ENCODE measurements at regions not wholly inside any gene's neighbourhood (a gene's known extent, or its start where the extent isn't known, plus 50 kb on each side); places are given as distances from the start of the nearest gene placed in this dataset.

DNA sequence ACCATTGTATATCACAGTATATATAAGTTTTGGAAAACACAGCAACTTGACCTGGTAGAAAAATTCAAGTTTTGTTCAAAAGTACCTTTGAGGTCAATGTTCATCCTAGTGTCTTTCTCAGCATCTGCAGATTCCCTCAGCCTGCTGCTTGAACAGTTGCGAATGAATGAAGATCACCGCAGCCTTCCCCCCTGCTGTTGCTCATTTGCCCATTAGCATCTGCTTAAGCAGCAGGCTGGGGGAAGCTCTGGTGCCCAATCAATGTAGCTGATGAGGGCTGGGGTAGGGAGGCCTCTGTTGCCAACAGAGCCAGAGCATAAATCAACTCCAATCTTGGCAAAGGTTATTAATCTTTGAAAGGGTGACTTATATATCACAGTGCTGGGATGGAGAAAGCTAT, 586.5 kb upstream of the PTPRD start:
- TF ChIP-seq, protein P1, sequence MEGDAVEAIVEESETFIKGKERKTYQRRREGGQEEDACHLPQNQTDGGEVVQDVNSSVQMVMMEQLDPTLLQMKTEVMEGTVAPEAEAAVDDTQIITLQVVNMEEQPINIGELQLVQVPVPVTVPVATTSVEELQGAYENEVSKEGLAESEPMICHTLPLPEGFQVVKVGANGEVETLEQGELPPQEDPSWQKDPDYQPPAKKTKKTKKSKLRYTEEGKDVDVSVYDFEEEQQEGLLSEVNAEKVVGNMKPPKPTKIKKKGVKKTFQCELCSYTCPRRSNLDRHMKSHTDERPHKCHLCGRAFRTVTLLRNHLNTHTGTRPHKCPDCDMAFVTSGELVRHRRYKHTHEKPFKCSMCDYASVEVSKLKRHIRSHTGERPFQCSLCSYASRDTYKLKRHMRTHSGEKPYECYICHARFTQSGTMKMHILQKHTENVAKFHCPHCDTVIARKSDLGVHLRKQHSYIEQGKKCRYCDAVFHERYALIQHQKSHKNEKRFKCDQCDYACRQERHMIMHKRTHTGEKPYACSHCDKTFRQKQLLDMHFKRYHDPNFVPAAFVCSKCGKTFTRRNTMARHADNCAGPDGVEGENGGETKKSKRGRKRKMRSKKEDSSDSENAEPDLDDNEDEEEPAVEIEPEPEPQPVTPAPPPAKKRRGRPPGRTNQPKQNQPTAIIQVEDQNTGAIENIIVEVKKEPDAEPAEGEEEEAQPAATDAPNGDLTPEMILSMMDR (IDR thresholded peaks at IDR 0.05; ENCODE audit: control extremely low read depth, extremely low read depth) = no peak
- no peaks in the 10 kb centered on the region for H3K4me1 ChIP-seq (ENCODE audit: control insufficient read depth in 5 of 5, insufficient read depth in 5 of 5, low read length in 5 of 5)
- DNase-seq (no peak), ATAC-seq (ENCODE audit: insufficient read depth, low FRiP score) (no peak)
- H3K36me3 ChIP-seq (ENCODE audit: control insufficient read depth in 4 of 4, insufficient read depth in 4 of 4, low read length in 4 of 4) = no peaks in the 10 kb centered on the region
- no peak overlapping the region for H3K9ac ChIP-seq (ENCODE audit: insufficient read depth in 1 of 2, low read length in 2 of 2)
- H3K27me3 ChIP-seq (ENCODE audit: control insufficient read depth in 3 of 3, insufficient read depth in 3 of 3, low read length in 2 of 3) = no peaks in the 10 kb centered on the region
- no peaks in the 10 kb centered on the region for H3K9me3 ChIP-seq (ENCODE audit: control insufficient read depth in 4 of 4, insufficient read depth in 3 of 4, low read length in 3 of 4)
- 72 to 74% methylated on average over 2 of the region's 2 CpGs for WGBS, 2 donors
- no peak overlapping the region for H3K4me3 ChIP-seq
- no peak overlapping the region for H3K27ac ChIP-seq (ENCODE audit: low read depth in 1 of 2, low read length in 1 of 2)

DNA sequence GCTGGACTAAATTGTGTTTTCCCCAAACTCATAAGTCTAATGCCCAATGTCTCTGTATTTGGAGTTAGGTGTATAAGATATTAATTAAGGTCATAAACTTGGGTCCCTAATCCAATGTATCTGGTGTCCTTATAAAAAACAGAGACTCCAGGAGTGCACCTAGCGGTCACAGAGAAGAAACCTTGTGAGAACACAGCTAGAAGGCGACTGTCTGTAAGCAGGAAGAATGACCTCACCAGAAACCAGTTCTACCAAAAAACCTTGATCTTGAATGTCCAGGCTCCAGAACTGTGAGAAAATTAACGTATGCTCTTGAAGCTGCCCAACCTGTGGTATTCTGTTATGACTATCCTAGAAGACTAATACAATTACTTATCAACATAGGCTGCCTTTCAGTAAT, 591.7 kb upstream of the PTPRD start:
- no peak overlapping the region for H3K27ac ChIP-seq (ENCODE audit: low read depth in 1 of 2, low read length in 1 of 2)
- H3K4me1 ChIP-seq (ENCODE audit: control insufficient read depth in 5 of 5, insufficient read depth in 5 of 5, low read length in 5 of 5) = no peaks in the 10 kb centered on the region
- H3K36me3 ChIP-seq (ENCODE audit: control insufficient read depth in 4 of 4, insufficient read depth in 4 of 4, low read length in 4 of 4) = no peaks in the 10 kb centered on the region
- ATAC-seq (ENCODE audit: insufficient read depth, low FRiP score) (no peak), DNase-seq (no peak)
- H3K4me3 ChIP-seq = no peak overlapping the region
- TF ChIP-seq, protein P1 (IDR thresholded peaks at IDR 0.05; ENCODE audit: control extremely low read depth, extremely low read depth) = no peak
- no peaks in the 10 kb centered on the region for H3K9me3 ChIP-seq (ENCODE audit: control insufficient read depth in 4 of 4, insufficient read depth in 3 of 4, low read length in 3 of 4)
- WGBS, 2 donors = 76 to 81% methylated on average over 3 of the region's 3 CpGs
- H3K9ac ChIP-seq (ENCODE audit: insufficient read depth in 1 of 2, low read length in 2 of 2) = no peak overlapping the region
- H3K27me3 ChIP-seq (ENCODE audit: control insufficient read depth in 3 of 3, insufficient read depth in 3 of 3, low read length in 2 of 3) = no peaks in the 10 kb centered on the region

DNA sequence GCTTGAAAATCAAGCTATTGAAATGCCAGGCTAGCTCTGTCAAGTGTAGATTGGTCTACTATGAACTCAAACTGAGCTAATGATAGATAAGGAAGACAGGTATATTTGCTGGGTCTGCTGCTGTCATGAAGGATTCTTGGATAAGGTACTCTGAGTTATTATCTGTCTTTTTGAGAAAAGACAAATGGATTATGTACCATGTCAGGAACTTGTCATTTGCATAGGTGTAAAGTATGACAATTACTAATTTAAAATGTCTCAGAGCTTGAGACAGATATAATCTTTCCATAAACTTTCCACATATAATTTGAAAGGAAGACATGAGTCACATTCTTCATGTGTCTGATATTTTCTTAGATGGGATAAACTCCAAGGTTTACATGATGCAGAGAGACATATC, 594.1 kb upstream of the PTPRD start:
- DNase-seq (no peak), ATAC-seq (ENCODE audit: insufficient read depth, low FRiP score) (no peak)
- no peaks in the 10 kb centered on the region for H3K36me3 ChIP-seq (ENCODE audit: control insufficient read depth in 4 of 4, insufficient read depth in 4 of 4, low read length in 4 of 4)
- H3K27me3 ChIP-seq (ENCODE audit: control insufficient read depth in 3 of 3, insufficient read depth in 3 of 3, low read length in 2 of 3) = no peaks in the 10 kb centered on the region
- H3K4me3 ChIP-seq = no peak overlapping the region
- H3K9ac ChIP-seq (ENCODE audit: insufficient read depth in 1 of 2, low read length in 2 of 2) = no peak overlapping the region
- H3K27ac ChIP-seq (ENCODE audit: low read depth in 1 of 2, low read length in 1 of 2) = no peak overlapping the region
- no peaks in the 10 kb centered on the region for H3K9me3 ChIP-seq (ENCODE audit: control insufficient read depth in 4 of 4, insufficient read depth in 3 of 4, low read length in 3 of 4)
- H3K4me1 ChIP-seq (ENCODE audit: control insufficient read depth in 5 of 5, insufficient read depth in 5 of 5, low read length in 5 of 5) = no peaks in the 10 kb centered on the region
- TF ChIP-seq, protein P1 (IDR thresholded peaks at IDR 0.05; ENCODE audit: control extremely low read depth, extremely low read depth) = no peak

DNA sequence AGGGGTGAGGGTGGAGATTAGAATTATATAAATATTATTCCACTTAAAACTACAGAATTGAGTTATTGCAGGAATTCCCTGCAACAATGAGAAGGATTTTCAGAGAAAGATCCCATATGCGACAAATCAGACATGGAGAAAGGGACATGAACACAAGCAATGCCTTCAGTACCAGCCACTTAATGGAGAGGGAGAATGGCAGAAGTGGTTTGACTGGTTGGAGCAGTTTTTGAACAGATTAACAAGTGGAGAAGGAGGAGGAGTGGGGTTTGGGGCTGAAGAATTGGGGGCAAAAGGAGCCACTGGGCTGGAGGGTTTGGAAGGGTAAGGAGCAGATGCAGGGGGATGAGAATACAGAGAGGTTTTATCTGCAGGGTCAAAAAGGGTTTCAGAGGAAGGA, 620.9 kb upstream of the PTPRD start:
- DNase-seq (peak; percentile 28 to 76 (median 34)), ATAC-seq (ENCODE audit: insufficient read depth, low FRiP score) (no peak)
- Histone ChIP-seq H3K36me3 (ENCODE audit: control insufficient read depth in 4 of 4, insufficient read depth in 4 of 4, low read length in 4 of 4) (no peaks in the 10 kb centered on the region), H3K27ac (ENCODE audit: low read depth in 1 of 2, low read length in 1 of 2) (no peak overlapping the region), H3K4me1 (ENCODE audit: control insufficient read depth in 5 of 5, insufficient read depth in 5 of 5, low read length in 5 of 5) (no peaks in the 10 kb centered on the region), H3K27me3 (ENCODE audit: control insufficient read depth in 3 of 3, insufficient read depth in 3 of 3, low read length in 2 of 3) (no peaks in the 10 kb centered on the region), H3K9me3 (ENCODE audit: control insufficient read depth in 4 of 4, insufficient read depth in 3 of 4, low read length in 3 of 4) (no peaks in the 10 kb centered on the region), H3K9ac (ENCODE audit: insufficient read depth in 1 of 2, low read length in 2 of 2) (no peak overlapping the region), H3K4me3 (no peak overlapping the region)
- 72 to 83% methylated on average over 1 of the region's 1 CpG for whole genome bisulfite sequencing, 2 donors
- TF ChIP-seq, protein P1 (IDR thresholded peaks at IDR 0.05; ENCODE audit: control extremely low read depth, extremely low read depth) = no peak

Measured in lung (tissue), 11 donors.